A673 (cell line): ENCODE measurements at regions not wholly inside any gene's neighbourhood (a gene's known extent, or its start where the extent isn't known, plus 50 kb on each side); places are given as distances from the start of the nearest gene placed in this dataset.
"Not testable (repeated sequence)": the region's sequence is repeated elsewhere in the genome, so short reads cannot be mapped to it uniquely, and the experiment has no call there.

ENCODE experiments used
- EZH2 ChIP-seq: fragments of 200-600 bp; sonication (generic); IDR thresholded peaks from 2 replicates; pipeline ENCODE4 v1.6.1; 2017; ENCODE audit warnings: borderline replicate concordance, low read depth, mild to moderate bottlenecking, mixed read lengths, antibody characterized with exemption, low read length; ENCODE audit not compliant: poor library complexity, severe bottlenecking
- TF ChIP-seq, protein P1 (sequence below): fragments of 300-800, 200-600 bp; sonication (generic); conservative IDR thresholded peaks from 2 replicates; pipeline ENCODE4 v1.5.1; 2017; ENCODE audit warnings: low read depth, mild to moderate bottlenecking, antibody characterized with exemption, low read length, moderate library complexity, mixed read lengths

DNA sequence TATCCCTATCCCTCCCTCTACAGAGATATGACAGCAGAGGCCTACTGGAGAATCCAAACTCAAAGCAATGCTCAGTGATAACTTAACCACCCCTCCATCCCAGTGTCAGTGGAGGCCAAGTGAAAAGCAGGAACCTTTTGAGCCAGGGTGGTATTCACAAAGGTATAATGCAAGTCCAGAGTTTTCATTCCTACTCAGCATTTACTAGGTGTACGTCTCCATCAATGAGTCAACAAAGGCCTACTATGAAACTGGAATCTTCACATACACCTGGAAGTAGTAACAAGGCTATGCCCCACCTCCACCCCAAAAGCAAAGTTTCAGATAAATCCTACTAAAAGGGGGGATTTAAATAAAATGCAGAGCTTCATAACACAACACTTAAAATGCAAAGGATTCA is 4761.7 kb upstream of the OR11H1 start:
- TF ChIP-seq, protein P1, sequence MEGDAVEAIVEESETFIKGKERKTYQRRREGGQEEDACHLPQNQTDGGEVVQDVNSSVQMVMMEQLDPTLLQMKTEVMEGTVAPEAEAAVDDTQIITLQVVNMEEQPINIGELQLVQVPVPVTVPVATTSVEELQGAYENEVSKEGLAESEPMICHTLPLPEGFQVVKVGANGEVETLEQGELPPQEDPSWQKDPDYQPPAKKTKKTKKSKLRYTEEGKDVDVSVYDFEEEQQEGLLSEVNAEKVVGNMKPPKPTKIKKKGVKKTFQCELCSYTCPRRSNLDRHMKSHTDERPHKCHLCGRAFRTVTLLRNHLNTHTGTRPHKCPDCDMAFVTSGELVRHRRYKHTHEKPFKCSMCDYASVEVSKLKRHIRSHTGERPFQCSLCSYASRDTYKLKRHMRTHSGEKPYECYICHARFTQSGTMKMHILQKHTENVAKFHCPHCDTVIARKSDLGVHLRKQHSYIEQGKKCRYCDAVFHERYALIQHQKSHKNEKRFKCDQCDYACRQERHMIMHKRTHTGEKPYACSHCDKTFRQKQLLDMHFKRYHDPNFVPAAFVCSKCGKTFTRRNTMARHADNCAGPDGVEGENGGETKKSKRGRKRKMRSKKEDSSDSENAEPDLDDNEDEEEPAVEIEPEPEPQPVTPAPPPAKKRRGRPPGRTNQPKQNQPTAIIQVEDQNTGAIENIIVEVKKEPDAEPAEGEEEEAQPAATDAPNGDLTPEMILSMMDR: not testable (repeated sequence)
- TF ChIP-seq EZH2: not testable (repeated sequence)
